ENCODE measurements at regions not wholly inside any gene's neighbourhood (a gene's known extent, or its start where the extent isn't known, plus 50 kb on each side); places are given as distances from the start of the nearest gene placed in this dataset.
"Not testable (repeated sequence)": the region's sequence is repeated elsewhere in the genome, so short reads cannot be mapped to it uniquely, and the experiment has no call there.

DNA sequence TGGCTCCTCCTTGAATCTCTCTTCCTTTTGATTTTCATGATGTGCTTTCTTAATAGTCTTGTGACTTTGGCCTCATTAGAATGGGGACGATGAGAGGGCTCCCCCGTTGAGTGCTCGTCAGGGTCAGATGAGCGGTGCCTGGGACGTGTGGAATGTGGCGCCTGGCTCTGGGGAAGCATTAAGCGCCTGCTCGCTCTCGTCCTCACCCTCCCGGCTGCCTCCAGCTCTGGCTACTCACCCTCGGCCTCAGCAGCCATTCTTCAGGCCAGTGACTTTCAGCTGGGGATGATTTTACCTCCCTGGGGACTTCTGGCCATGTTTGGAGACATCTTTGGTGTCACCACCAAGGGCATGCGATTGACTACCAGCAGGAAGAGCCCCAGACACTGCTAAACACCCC, 69.7 kb downstream of the RPS6KA4 start:
- DNase-seq (ENCODE audit: low read depth in 2 of 3, low spot score in 2 of 3) = no peak

GRCh38 chr11:64429970-64430369, 71.0 kb downstream of the RPS6KA4 start:
- DNase-seq (ENCODE audit: low read depth in 2 of 3, low spot score in 2 of 3) = no peak

- no peak for DNase-seq (ENCODE audit: low read depth in 2 of 3, low spot score in 2 of 3)
Observed at GRCh38 chr11:64430645-64431044, 71.7 kb downstream of the RPS6KA4 start.

GRCh38 chr11:64436000-64436399, 77.0 kb downstream of the RPS6KA4 start:
- no peak for DNase-seq (ENCODE audit: low read depth in 2 of 3, low spot score in 2 of 3)

GRCh38 chr11:64437426-64437825, 78.5 kb downstream of the RPS6KA4 start:
- DNase-seq (ENCODE audit: low read depth in 2 of 3, low spot score in 2 of 3) = no peak

DNA sequence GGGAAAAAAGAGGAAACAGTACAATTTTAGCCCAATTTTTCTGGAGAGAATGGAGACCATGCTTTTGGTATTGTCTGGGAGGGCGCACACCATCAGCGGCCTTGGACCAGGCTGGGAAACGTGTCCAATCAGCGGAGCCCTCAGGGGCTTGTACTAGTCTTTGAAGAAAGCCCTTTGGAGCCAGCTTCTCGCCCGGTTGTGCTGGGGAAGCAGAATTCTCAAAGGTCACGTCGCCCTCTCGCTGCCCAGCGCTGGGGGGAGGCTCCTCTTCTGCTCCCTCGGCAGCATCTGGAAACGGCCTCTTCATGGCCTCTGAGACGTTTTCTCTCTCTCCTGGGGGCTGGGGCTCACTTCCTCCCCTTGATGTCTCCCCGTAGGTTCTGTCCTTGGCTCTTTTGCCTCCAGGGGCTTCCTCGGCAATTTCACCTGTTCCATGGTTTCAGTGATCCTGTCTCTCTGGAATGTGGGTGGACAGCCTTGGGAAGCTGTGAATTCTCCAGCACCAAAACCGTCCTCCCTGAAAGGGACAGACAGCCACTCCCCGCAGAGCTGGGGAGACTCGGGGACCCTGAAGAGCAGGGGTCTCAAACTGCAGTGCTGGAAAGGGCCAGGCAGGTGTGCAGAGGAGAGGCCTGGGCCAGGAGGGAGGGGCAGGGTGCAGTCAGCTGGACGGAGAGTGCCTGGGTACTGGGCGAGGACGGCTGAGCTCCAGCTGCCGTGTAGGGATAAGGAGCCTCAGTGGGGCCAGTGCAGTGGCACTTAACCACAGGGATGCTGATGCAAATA, 80.2 kb downstream of the RPS6KA4 start:
- no peak for DNase-seq (ENCODE audit: low read depth in 2 of 3, low spot score in 2 of 3)

GRCh38 chr11:64439772-64440491, 81.0 kb downstream of the RPS6KA4 start:
- DNase-seq (ENCODE audit: low read depth in 2 of 3, low spot score in 2 of 3) = not testable (repeated sequence)

DNA sequence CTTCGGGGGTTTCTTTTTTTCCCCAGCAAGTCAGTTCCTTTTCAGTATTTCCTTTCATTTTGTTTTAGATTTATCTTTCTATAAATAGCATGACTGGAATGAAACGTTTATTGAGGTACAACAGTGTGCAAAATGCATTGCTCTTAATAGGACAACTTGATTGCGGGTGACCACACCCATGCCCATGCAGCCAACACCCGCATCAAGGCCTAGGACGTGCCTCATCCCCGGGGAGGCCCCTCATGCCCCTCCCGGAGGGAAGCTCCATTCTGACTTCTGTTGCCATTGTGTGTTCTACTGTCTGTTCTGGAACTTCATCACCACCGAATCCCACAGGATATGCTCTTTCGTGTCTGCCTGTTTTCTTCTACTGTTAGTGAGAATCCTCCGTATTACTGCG, 82.2 kb downstream of the RPS6KA4 start:
- DNase-seq (ENCODE audit: low read depth in 2 of 3, low spot score in 2 of 3) = no peak

- no peak for DNase-seq (ENCODE audit: low read depth in 2 of 3, low spot score in 2 of 3)
Observed at GRCh38 chr11:64443001-64443400, 84.0 kb downstream of the RPS6KA4 start.

DNA sequence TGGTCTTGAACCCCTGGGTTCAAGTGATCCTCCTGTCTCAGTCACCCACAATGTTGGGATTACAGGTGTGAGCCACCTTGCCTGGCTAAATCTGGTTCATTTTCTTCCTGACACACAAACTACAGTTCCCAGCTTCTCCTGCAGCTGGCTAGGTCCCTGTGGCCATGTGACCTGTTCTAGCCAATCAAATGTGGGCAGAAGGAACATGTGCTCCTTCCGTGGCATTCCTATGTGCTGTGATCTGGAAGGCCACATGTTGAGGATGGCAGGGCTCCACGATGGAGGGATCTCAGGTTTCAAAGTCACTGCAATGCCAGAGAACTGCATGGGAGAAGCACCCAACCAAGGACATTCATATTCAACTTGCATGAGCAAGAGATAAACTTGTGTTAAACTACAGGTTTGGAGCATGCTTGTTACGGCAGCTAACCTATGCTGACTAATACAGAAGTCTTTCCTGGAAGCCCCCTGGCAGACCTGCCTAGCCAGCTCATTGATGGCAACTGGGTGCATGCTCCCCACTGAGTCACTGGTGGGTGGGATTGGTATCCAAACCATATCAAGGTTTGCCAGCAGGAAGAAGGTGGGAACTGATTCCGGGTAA, 86.0 kb downstream of the RPS6KA4 start:
- peak in 1 of 3 donors; percentile 15 for DNase-seq (ENCODE audit: low read depth in 2 of 3, low spot score in 2 of 3)

GRCh38 chr11:64445651-64446050, 86.7 kb downstream of the RPS6KA4 start:
- no peak for DNase-seq (ENCODE audit: low read depth in 2 of 3, low spot score in 2 of 3)

- DNase-seq (ENCODE audit: low read depth in 2 of 3, low spot score in 2 of 3) = peak in 2 of 3 donors; percentile 55 to 77
Observed at GRCh38 chr11:64447831-64448598, 89.1 kb downstream of the RPS6KA4 start.

- peak; percentile 38 to 79 (median 67) for DNase-seq (ENCODE audit: low read depth in 2 of 3, low spot score in 2 of 3)
Observed at GRCh38 chr11:64448599-64449380, 89.8 kb downstream of the RPS6KA4 start.

GRCh38 chr11:64449381-64450167, 90.6 kb downstream of the RPS6KA4 start:
- DNase-seq (ENCODE audit: low read depth in 2 of 3, low spot score in 2 of 3) = peak; percentile 31 to 83 (median 71)

DNA sequence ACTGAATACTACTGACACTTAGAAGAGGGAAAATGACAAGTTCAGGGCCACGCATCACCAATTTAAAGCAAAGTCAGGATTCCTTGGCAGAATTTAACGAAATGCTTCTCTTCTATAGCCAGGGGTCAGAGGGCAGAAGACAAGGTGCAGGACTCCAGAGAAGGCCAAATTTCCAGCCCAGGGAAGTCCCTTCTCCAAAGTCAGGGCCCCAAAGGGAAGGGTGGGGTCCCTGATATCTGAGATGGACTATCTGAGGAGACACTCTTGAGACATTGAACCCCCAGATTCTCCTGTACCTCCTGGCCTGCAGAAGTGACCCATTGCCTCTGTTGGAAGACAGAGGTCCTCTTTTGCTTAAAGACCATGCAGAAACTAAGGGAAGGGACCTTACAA, 91.2 kb downstream of the RPS6KA4 start:
- no peak for DNase-seq (ENCODE audit: low read depth in 2 of 3, low spot score in 2 of 3)

- no peak for DNase-seq (ENCODE audit: low read depth in 2 of 3, low spot score in 2 of 3)
Observed at GRCh38 chr11:64451856-64452255, 92.9 kb downstream of the RPS6KA4 start.

DNA sequence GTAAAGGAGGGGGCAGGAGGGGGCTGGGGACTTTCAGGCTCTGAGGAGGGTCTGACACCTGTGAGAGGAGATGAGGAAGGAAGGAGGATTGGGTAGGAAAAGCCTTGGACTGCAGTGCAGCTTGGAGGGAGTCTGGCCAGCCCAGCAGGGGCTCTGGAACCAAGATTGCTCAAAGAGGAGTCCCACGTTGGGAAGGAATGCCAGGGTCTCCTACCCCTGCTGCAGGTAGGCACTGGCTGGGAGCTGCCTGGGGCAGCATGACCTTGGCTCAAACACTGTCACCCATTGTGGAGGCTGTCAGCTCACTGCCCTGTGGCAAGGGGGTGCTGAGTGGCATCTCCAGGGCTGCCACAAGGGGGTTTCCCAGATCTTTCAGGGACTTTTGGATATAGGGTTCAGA, 94.5 kb downstream of the RPS6KA4 start:
- no peak for DNase-seq (ENCODE audit: low read depth in 2 of 3, low spot score in 2 of 3)

DNA sequence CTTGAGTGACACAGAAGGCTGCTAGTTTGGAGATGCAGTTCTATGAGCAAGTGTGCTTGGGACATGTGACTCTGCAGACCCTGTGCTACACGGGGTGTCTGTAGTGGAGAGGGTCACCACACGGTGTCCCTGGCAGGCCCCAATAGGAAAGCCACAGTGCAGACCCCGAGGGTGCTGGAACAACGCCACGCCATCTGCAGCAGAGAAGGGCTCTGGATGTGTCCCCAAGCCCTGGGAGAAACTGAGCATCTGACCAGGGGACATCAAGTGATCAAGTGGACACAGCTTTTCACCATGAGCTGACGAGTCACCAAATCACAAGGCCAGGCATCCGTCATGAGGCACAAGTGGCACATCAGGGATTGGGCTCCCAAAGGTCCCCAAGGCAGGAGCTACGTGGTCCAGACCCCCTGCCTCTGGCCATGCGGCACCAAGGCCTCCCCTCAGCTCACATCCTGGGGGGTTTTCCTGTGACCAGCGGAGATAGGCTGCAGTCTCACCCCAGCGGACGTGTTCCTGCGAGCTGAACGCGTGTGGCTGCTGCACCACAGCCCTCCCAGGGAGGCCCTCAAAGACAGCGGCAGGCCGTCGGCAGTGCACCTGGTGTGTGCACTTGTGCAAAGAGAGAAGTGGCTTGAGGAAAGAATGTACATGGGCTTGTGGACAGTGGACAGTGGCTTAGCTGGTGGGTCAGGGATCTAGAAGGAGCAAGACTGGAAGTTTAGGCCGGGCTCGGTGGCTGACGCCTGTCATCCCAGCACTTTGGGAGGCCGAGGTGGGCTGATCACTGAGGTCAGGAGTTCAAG, 96.7 kb downstream of the RPS6KA4 start:
- no peak for DNase-seq (ENCODE audit: low read depth in 2 of 3, low spot score in 2 of 3)

Measured in hematopoietic multipotent progenitor cell (in vitro differentiated cells).